Head of caudate nucleus (tissue), 42 donors: ENCODE measurements at regions not wholly inside any gene's neighbourhood (a gene's known extent, or its start where the extent isn't known, plus 50 kb on each side); places are given as distances from the start of the nearest gene placed in this dataset.
"Not testable (repeated sequence)": the region's sequence is repeated elsewhere in the genome, so short reads cannot be mapped to it uniquely, and the experiment has no call there.

ENCODE experiments used
- DNase-seq, 42 donors: peaks; one replicate each; pipeline versions ENCODE4 v3.0.0 to v3.0.0-alpha.2; 2020 to 2021; ENCODE audit warnings: mixed read lengths in 7 of 42
- intact Hi-C: fragments of 100-400 bp; cut with DNase I; formaldehyde crosslinking; loops from one replicate; pipeline ENCODE4 v1.15.0; 2022

GRCh38 chr16:46389561-46390041, 231.6 kb downstream of the SHCBP1 start:
- peak in 30 of 42 donors; percentile 10 to 95 (median 62) for DNase-seq
- intact Hi-C loops = not testable (repeated sequence)

- intact Hi-C loops, DNase-seq: not testable (repeated sequence)
These were observed 232.2 kb downstream of the SHCBP1 start for GRCh38 chr16:46388939-46389491.

GRCh38 chr16:46388354-46388753, 232.8 kb downstream of the SHCBP1 start:
- DNase-seq, intact Hi-C loops: not testable (repeated sequence)

GRCh38 chr16:46387720-46388119, 233.5 kb downstream of the SHCBP1 start:
- intact Hi-C loops = not testable (repeated sequence)
- DNase-seq = peak in 27 of 42 donors; percentile 7 to 94 (median 56)

DNA sequence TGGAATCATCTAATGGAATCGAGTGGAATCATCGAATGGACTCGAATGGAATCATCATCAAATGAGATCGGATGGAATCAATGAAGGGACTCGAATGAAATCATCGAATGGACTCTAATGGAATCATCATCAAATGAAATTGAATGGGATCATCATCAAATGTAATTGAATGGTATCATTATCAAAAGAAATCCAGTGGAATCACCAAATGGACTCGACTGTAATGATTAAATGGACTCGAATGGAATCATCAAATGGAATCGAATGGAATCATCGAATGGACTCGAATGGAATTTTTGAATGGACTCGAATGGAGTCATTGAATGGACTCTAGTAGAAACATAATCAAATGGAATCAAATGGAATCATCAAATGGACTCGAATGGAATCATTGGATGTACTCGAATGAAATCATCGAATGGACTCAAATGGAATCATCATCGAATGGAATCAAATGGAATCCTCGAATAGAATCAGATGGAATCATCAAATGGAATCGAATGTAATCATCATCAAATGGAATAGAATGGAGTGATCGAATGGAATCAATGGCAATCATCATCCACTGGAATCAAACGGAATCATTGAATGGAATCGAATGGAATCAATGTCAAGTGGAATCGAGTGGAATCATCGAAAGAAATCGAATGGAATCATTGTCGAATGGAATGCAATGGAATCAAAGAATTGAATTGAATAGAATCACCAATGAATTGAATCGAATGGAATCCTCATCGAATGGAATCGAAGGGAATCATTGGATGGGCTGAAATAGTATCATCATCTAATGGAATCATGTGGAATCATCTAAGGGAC, 234.2 kb downstream of the SHCBP1 start:
- intact Hi-C loops = not testable (repeated sequence)
- DNase-seq = peak in 11 of 42 donors; percentile 19 to 68 (median 40)

GRCh38 chr16:46386110-46386771, 234.9 kb downstream of the SHCBP1 start:
- intact Hi-C loops, DNase-seq: not testable (repeated sequence)

- intact Hi-C loops = not testable (repeated sequence)
- DNase-seq = peak in 18 of 42 donors; percentile 3 to 70 (median 28)
These were observed 236.7 kb downstream of the SHCBP1 start for GRCh38 chr16:46384285-46385061.

- intact Hi-C loops, DNase-seq: not testable (repeated sequence)
These were observed 237.6 kb downstream of the SHCBP1 start for GRCh38 chr16:46383581-46383980.

DNA sequence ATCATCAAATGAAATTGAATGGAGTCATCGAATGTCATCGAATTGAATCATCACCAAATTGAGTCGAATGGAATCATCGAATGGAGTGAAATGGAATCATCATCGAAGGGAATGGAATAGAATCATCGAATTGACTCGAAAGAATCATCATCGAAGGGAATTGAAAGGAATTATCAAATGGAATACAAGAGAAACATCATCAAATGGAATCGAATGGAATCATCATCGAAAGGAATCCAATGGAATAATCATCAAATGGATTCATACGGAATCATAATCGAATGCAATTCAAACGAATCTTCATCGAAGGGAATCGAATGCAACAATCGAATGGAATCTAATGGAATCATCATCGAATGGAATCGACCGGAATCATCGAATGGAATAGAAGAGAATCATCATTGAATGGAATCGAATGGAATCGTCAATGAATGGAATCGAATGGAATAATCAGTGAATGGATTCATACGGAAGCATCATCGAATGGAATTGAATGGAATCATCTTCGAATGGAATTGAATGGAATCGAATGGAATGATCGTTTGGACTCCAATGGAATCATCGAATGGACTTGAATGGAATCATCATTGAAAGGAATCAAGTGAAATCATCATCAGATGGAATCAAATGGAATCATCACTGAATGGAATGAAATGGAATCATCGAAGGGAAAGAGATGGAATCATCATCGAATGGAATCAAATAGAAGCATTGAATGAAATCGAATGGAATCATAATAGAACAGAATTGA, 238.2 kb downstream of the SHCBP1 start:
- peak in 4 of 42 donors; percentile 16 to 65 (median 40) for DNase-seq
- intact Hi-C loops = not testable (repeated sequence)

DNA sequence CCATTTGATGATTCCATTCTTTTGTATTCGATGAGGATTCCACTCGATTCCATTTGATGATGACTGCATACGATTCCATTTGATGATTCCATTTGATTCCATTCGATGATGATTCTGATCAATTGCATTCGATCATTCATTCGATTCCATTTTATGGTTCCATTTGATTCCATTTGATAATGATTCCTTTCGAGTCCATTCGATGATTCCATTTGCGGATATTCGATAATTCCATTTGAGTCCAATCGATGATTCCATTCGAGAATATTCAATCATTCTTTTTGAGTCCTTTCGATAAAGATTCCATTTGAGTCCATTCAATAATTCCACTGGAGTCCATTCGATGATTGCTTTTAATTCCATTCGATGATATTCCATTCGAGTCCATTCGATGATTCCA, 239.1 kb downstream of the SHCBP1 start:
- DNase-seq, intact Hi-C loops: not testable (repeated sequence)

GRCh38 chr16:46381344-46381743, 239.8 kb downstream of the SHCBP1 start:
- DNase-seq, intact Hi-C loops: not testable (repeated sequence)
